Ishikawa (cell line): ENCODE measurements at regions not wholly inside any gene's neighbourhood (a gene's known extent, or its start where the extent isn't known, plus 50 kb on each side); places are given as distances from the start of the nearest gene placed in this dataset.

Source experiments
- CEBPB ChIP-seq: IDR thresholded peaks from 2 replicates; pipeline ENCODE4 v1.6.1; 2012
- CREB1 ChIP-seq: IDR thresholded peaks from 2 replicates; pipeline ENCODE4 v1.6.1; 2012; ENCODE audit warnings: low read depth
- EGR1 ChIP-seq: IDR thresholded peaks from 2 replicates; pipeline ENCODE4 v1.6.1; 2012
- EP300 ChIP-seq: IDR thresholded peaks from 2 replicates; pipeline ENCODE4 v1.6.1; 2012; ENCODE audit warnings: borderline replicate concordance
- FOXM1 ChIP-seq: IDR thresholded peaks from 2 replicates; pipeline ENCODE4 v1.6.1; 2012; ENCODE audit warnings: low read depth, borderline replicate concordance
- MAX ChIP-seq: IDR thresholded peaks from 2 replicates; pipeline ENCODE4 v1.6.1; 2012
- NFIC ChIP-seq: IDR thresholded peaks from 2 replicates; pipeline ENCODE4 v1.6.1; 2012
- RAD21 ChIP-seq: IDR thresholded peaks from 2 replicates; pipeline ENCODE4 v1.6.1; 2012; ENCODE audit warnings: low read depth
- REST ChIP-seq: IDR thresholded peaks from 2 replicates; pipeline ENCODE4 v1.6.1; 2012; ENCODE audit warnings: low read depth, mild to moderate bottlenecking
- TAF1 ChIP-seq: IDR thresholded peaks from 2 replicates; pipeline ENCODE4 v1.6.1; 2012; ENCODE audit warnings: low read depth, mild to moderate bottlenecking
- TCF12 ChIP-seq: IDR thresholded peaks from 2 replicates; pipeline ENCODE4 v1.6.1; 2012; ENCODE audit warnings: low read depth
- TEAD4 ChIP-seq: IDR thresholded peaks from 2 replicates; pipeline ENCODE4 v1.6.1; 2012
- USF1 ChIP-seq: IDR thresholded peaks from 2 replicates; pipeline ENCODE4 v1.6.1; 2012
- YY1 ChIP-seq: IDR thresholded peaks from 2 replicates; pipeline ENCODE4 v1.6.1; 2012; ENCODE audit warnings: low read depth
- ZBTB7A ChIP-seq: IDR thresholded peaks from 2 replicates; pipeline ENCODE4 v1.6.1; 2012; ENCODE audit warnings: low read depth

GRCh38 chr6:98640366-98640765 lies 194.0 kb upstream of the POU3F2 start:
- TF ChIP-seq TAF1 (no peak), TEAD4 (no peak), EGR1 (no peak), USF1 (no peak), MAX (no peak), CREB1 (no peak), REST (no peak), NFIC (no peak), TCF12 (no peak), RAD21 (no peak), EP300 (no peak)

- TF ChIP-seq CEBPB (no peak), TAF1 (no peak), USF1 (no peak), REST (no peak)
These were observed 192.2 kb upstream of the POU3F2 start for GRCh38 chr6:98641949-98642719.

- no peak for TF ChIP-seq YY1
- TF ChIP-seq TEAD4, result no peak
- no peak for TF ChIP-seq TCF12
- TF ChIP-seq EP300, result no peak
- TF ChIP-seq CEBPB, result no peak
- no peak for TF ChIP-seq REST
- no peak for TF ChIP-seq FOXM1
- TF ChIP-seq MAX, result no peak
- TF ChIP-seq ZBTB7A, result no peak
- no peak for TF ChIP-seq TAF1
These were observed 190.3 kb upstream of the POU3F2 start for GRCh38 chr6:98644063-98644462.

- no peak for TF ChIP-seq FOXM1
- TF ChIP-seq TAF1, result no peak
- TF ChIP-seq EGR1, result no peak
- no peak for TF ChIP-seq REST
- TF ChIP-seq CREB1, result no peak
- no peak for TF ChIP-seq MAX
- TF ChIP-seq USF1, result no peak
- no peak for TF ChIP-seq CEBPB
- no peak for TF ChIP-seq TEAD4
- no peak for TF ChIP-seq YY1
- TF ChIP-seq EP300, result no peak
- no peak for TF ChIP-seq NFIC
- no peak for TF ChIP-seq ZBTB7A
- TF ChIP-seq RAD21, result no peak
- no peak for TF ChIP-seq TCF12
These were observed 186.0 kb upstream of the POU3F2 start for GRCh38 chr6:98648211-98648914.
